K562 (cell line): ENCODE measurements at regions not wholly inside any gene's neighbourhood (a gene's known extent, or its start where the extent isn't known, plus 50 kb on each side); places are given as distances from the start of the nearest gene placed in this dataset.

Experiments
- EZH2 ChIP-seq: IDR thresholded peaks from 2 replicates; pipeline ENCODE4 v1.6.1; 2012; ENCODE audit warnings: low read depth, mild to moderate bottlenecking, inconsistent platforms, low read length, borderline replicate concordance
- SP1 ChIP-seq: sonication (generic); formaldehyde crosslinking; IDR thresholded peaks from 2 replicates; pipeline ENCODE4 v1.8.1; 2022; ENCODE audit warnings: mild to moderate bottlenecking, missing genetic modification reagents
- ZBTB1 ChIP-seq: sonication (generic); formaldehyde crosslinking; IDR thresholded peaks from 2 replicates; pipeline ENCODE4 v1.8.1; 2023; ENCODE audit warnings: missing genetic modification reagents, low read depth, mild to moderate bottlenecking, borderline replicate concordance
- ZBTB8A ChIP-seq: fragments of 450-650 bp; IDR thresholded peaks from 2 replicates; pipeline ENCODE4 v1.6.1; 2018; ENCODE audit warnings: mild to moderate bottlenecking, moderate library complexity; ENCODE audit not compliant: partially characterized antibody
- ZNF217 ChIP-seq: sonication (generic); formaldehyde crosslinking; IDR thresholded peaks from 2 replicates; pipeline ENCODE4 v1.8.0; 2022; ENCODE audit warnings: mild to moderate bottlenecking, missing genetic modification reagents
- ZNF274 ChIP-seq: IDR thresholded peaks from 2 replicates; pipeline ENCODE4 v1.6.1; 2011; ENCODE audit warnings: low read depth, mild to moderate bottlenecking, low read length, moderate library complexity, borderline replicate concordance
- TF ChIP-seq, protein P1 (sequence below): sonication (generic); formaldehyde crosslinking; IDR thresholded peaks from 2 replicates; pipeline ENCODE4 v1.8.1; 2022; ENCODE audit warnings: missing genetic modification reagents

DNA sequence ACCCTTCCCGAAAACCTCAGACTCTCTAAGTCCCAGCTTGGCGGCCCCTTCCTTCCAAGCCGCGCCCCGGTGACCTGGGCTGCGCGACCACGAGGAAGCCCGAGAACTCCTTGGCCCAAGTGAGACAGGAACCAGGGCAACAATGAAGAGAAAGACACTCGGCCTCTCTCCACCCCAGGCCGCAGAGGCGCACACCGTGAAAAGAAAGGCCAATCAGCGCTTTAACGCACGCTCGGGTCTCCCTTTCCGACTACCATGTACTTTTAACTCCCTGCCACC lies 166.4 kb upstream of the PPP1R3A start:
- no peak for TF ChIP-seq SP1 (CRISPR knock-in tag)
- no peak for TF ChIP-seq ZBTB8A
- no peak for TF ChIP-seq ZNF217 (CRISPR knock-in tag)
- TF ChIP-seq ZNF274 = no peak
- TF ChIP-seq EZH2 = no peak
- no peak for TF ChIP-seq ZBTB1 (CRISPR knock-in tag)
- TF ChIP-seq, protein P1, sequence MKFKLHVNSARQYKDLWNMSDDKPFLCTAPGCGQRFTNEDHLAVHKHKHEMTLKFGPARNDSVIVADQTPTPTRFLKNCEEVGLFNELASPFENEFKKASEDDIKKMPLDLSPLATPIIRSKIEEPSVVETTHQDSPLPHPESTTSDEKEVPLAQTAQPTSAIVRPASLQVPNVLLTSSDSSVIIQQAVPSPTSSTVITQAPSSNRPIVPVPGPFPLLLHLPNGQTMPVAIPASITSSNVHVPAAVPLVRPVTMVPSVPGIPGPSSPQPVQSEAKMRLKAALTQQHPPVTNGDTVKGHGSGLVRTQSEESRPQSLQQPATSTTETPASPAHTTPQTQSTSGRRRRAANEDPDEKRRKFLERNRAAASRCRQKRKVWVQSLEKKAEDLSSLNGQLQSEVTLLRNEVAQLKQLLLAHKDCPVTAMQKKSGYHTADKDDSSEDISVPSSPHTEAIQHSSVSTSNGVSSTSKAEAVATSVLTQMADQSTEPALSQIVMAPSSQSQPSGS = no peak
